Ovary (tissue), 3 donors: ENCODE measurements at regions not wholly inside any gene's neighbourhood (a gene's known extent, or its start where the extent isn't known, plus 50 kb on each side); places are given as distances from the start of the nearest gene placed in this dataset.

Experiments used
- EP300 ChIP-seq: sonication (generic); formaldehyde crosslinking; IDR thresholded peaks from one replicate; pipeline ENCODE4 v1.6.1; 2017; ENCODE audit warnings: antibody characterized with exemption
- POLR2A ChIP-seq: fragments of 450-650 bp; IDR thresholded peaks from one replicate; pipeline ENCODE4 v1.6.1; 2017; ENCODE audit warnings: antibody characterized with exemption, mild to moderate bottlenecking, moderate library complexity
- TF ChIP-seq, protein P1 (sequence below), 3 donors: fragments of 450-650 bp in 2 of 3; fragments of 200-600 bp in 1 of 3; IDR thresholded peaks; one replicate each; pipeline versions ENCODE4 v1.5.1 to v1.8.0; 2016 to 2022; ENCODE audit warnings: antibody characterized with exemption in 3 of 3, mild to moderate bottlenecking in 1 of 3
- donor health status: DM: no; HTN: no; CAD: no.

GRCh38 chr6:25150863-25151262, 128.3 kb upstream of the CARMIL1 start:
- TF ChIP-seq, protein P1, sequence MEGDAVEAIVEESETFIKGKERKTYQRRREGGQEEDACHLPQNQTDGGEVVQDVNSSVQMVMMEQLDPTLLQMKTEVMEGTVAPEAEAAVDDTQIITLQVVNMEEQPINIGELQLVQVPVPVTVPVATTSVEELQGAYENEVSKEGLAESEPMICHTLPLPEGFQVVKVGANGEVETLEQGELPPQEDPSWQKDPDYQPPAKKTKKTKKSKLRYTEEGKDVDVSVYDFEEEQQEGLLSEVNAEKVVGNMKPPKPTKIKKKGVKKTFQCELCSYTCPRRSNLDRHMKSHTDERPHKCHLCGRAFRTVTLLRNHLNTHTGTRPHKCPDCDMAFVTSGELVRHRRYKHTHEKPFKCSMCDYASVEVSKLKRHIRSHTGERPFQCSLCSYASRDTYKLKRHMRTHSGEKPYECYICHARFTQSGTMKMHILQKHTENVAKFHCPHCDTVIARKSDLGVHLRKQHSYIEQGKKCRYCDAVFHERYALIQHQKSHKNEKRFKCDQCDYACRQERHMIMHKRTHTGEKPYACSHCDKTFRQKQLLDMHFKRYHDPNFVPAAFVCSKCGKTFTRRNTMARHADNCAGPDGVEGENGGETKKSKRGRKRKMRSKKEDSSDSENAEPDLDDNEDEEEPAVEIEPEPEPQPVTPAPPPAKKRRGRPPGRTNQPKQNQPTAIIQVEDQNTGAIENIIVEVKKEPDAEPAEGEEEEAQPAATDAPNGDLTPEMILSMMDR (IDR thresholded peaks at IDR 0.05), result no peak
- no peak for TF ChIP-seq EP300
- no peak for TF ChIP-seq POLR2A
